Keratinocyte (primary cell): ENCODE measurements at regions not wholly inside any gene's neighbourhood (a gene's known extent, or its start where the extent isn't known, plus 50 kb on each side); places are given as distances from the start of the nearest gene placed in this dataset.

Experiments used
- DNase-seq: peaks from one replicate; pipeline ENCODE4 v3.0.0-alpha.2; 2011; ENCODE audit warnings: low read depth, missing footprints, low spot score
- FAIRE-seq: peaks from 2 replicates; lab custom pipeline; 2011; peaks lifted over from hg19 to GRCh38; lab: Jason Lieb, UNC
- H2AFZ ChIP-seq: 2 replicates; pipeline ENCODE4 v1.6.0; 2012; ENCODE audit warnings: low read length, control low read depth, inconsistent platforms; ENCODE audit not compliant: control insufficient read depth
- H3K27ac ChIP-seq: 2 replicates; pipeline ENCODE4 v1.5.1; 2011; ENCODE audit warnings: low read length; ENCODE audit not compliant: control insufficient read depth, insufficient read depth
- H3K27me3 ChIP-seq: 3 replicates; pipeline ENCODE4 v1.6.0; 2011; ENCODE audit warnings: low read length; ENCODE audit not compliant: control insufficient read depth, insufficient read depth; ENCODE audit errors: extremely low read depth
- H3K36me3 ChIP-seq, 2 experiments: 2 replicates in 1 of 2; 3 replicates in 1 of 2; pipeline ENCODE4 v1.5.1; 2011; ENCODE audit warnings: low read length in 2 of 2, mild to moderate bottlenecking in 1 of 2; ENCODE audit not compliant: control insufficient read depth in 2 of 2, insufficient read depth in 2 of 2; ENCODE audit errors: extremely low read depth in 1 of 2
- H3K4me1 ChIP-seq: 3 replicates; pipeline ENCODE4 v1.5.1; 2011; ENCODE audit warnings: low read length; ENCODE audit not compliant: control insufficient read depth, insufficient read depth; ENCODE audit errors: extremely low read depth
- H3K4me2 ChIP-seq: 3 replicates; pipeline ENCODE4 v1.6.0; 2011; ENCODE audit warnings: low read depth, low read length; ENCODE audit not compliant: control insufficient read depth, insufficient read depth; ENCODE audit errors: extremely low read depth
- H3K4me3 ChIP-seq, 3 experiments: fragments of 200-600 bp in 1 of 3; sonication (generic) in 1 of 3; 2 replicates in 2 of 3; 3 replicates in 1 of 3; pipeline ENCODE4 v1.5.1; 2011 to 2016; ENCODE audit warnings: low read length in 3 of 3, mild to moderate bottlenecking in 3 of 3, control low read depth in 2 of 3, inconsistent platforms in 1 of 3, low read depth in 1 of 3, mixed read lengths in 1 of 3, mixed run types in 1 of 3, moderate library complexity in 1 of 3; ENCODE audit not compliant: control insufficient read depth in 2 of 3, insufficient read depth in 2 of 3; ENCODE audit errors: extremely low read depth in 1 of 3
- H3K79me2 ChIP-seq: 2 replicates; pipeline ENCODE4 v1.6.0; 2012; ENCODE audit warnings: low read length; ENCODE audit not compliant: control insufficient read depth, insufficient read depth
- H3K9ac ChIP-seq: 3 replicates; pipeline ENCODE4 v1.6.0; 2011; ENCODE audit warnings: low read length; ENCODE audit not compliant: control insufficient read depth, insufficient read depth; ENCODE audit errors: extremely low read depth
- H3K9me1 ChIP-seq: 3 replicates; pipeline ENCODE4 v1.6.0; 2011; ENCODE audit warnings: low read length; ENCODE audit not compliant: control insufficient read depth, insufficient read depth; ENCODE audit errors: extremely low read depth
- H3K9me3 ChIP-seq: 2 replicates; pipeline ENCODE4 v1.5.1; 2012; ENCODE audit warnings: low read depth, low read length; ENCODE audit not compliant: control insufficient read depth
- H4K20me1 ChIP-seq: 3 replicates; pipeline ENCODE4 v1.6.0; 2011; ENCODE audit warnings: low read length; ENCODE audit not compliant: control insufficient read depth, insufficient read depth; ENCODE audit errors: extremely low read depth
- EZH2 ChIP-seq: IDR thresholded peaks from one replicate; pipeline ENCODE4 v1.6.1; 2012; ENCODE audit warnings: inconsistent platforms, mild to moderate bottlenecking, low read length, moderate library complexity
- dilution Hi-C: fragments of 300-500 bp; cut with MboI; formaldehyde crosslinking; loops from one replicate; pipeline ENCODE4 v1.7.0; 2020; ENCODE audit warnings: low sequenced_read_pairs; ENCODE audit not compliant: extremely low pct_ligation_motif_present
- TF ChIP-seq, protein P1 (sequence below), 3 experiments: IDR thresholded peaks in 1 of 3; conservative IDR thresholded peaks in 1 of 3; optimal IDR thresholded peaks in 1 of 3; 2 replicates in 2 of 3; 3 replicates in 1 of 3; pipeline versions ENCODE3 to v1.5.1; 2011; ENCODE audit warnings: low read length in 3 of 3, mild to moderate bottlenecking in 3 of 3, moderate library complexity in 2 of 3, control low read depth in 1 of 3, inconsistent platforms in 1 of 3; ENCODE audit not compliant: insufficient read depth in 2 of 3; ENCODE audit errors: extremely low read depth in 1 of 3

DNA sequence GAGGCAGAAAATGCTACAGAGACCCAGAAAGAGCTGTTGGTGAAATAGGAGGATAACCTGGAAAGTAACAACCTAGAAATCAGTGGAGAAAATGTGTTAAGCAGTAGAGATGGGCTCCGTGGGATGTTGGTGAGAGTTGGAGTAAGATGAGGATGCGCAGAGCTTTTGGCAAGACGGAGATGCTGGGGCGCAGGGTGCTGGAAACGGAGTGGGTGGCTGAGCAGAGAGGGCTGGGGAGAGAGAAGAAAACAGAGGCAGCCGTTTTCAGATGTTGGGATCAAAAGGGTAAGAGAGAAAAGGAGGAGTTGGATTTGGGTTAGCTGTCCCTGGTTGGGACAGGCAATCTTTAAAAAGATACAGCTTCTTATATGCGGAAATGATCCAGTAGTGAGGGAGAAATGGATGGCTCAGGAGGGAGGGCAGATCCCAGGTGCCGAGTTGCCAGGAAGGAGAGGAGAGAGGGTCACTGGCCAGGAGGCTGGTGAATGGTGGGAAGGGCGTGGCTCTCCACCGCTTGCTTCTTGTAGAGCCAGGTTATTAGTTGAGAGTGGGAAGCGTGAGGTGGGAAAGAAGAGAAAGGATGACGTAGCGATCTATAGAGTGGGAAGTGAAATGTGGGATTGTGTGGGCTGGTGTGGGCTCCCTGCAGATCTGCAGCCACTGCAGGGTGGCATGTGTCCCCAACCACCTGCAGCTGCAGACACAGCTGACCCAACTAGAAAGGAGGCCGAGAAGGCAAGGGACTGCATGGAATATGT, 182.2 kb upstream of the SVIL start:
- no peak for TF ChIP-seq EZH2
- TF ChIP-seq, protein P1, sequence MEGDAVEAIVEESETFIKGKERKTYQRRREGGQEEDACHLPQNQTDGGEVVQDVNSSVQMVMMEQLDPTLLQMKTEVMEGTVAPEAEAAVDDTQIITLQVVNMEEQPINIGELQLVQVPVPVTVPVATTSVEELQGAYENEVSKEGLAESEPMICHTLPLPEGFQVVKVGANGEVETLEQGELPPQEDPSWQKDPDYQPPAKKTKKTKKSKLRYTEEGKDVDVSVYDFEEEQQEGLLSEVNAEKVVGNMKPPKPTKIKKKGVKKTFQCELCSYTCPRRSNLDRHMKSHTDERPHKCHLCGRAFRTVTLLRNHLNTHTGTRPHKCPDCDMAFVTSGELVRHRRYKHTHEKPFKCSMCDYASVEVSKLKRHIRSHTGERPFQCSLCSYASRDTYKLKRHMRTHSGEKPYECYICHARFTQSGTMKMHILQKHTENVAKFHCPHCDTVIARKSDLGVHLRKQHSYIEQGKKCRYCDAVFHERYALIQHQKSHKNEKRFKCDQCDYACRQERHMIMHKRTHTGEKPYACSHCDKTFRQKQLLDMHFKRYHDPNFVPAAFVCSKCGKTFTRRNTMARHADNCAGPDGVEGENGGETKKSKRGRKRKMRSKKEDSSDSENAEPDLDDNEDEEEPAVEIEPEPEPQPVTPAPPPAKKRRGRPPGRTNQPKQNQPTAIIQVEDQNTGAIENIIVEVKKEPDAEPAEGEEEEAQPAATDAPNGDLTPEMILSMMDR (optimal IDR thresholded peaks at IDR 0.05 in 1 of 3, IDR thresholded peaks at IDR 0.05 in 1 of 3, conservative IDR thresholded peaks at IDR 0.05 in 1 of 3; ENCODE audit: extremely low read depth in 1 of 3, insufficient read depth in 2 of 3, low read length in 3 of 3): no peak
- Histone ChIP-seq H3K9me1 (no peaks in the 10 kb centered on the region), H3K4me1 (peaks cover 7% of the 10 kb centered on the region), H3K36me3 (no peaks in the 10 kb centered on the region), H3K9me3 (no peaks in the 10 kb centered on the region), H3K27ac (no peak overlapping the region), H3K79me2 (no peaks in the 10 kb centered on the region), H3K4me2 (no peak overlapping the region), H3K9ac (no peak overlapping the region), H3K4me3 (no peak overlapping the region), H4K20me1 (no peaks in the 10 kb centered on the region), H3K27me3 (no peaks in the 10 kb centered on the region), H2AFZ (no peak overlapping the region)
- DNase-seq (no peak), FAIRE-seq (no peak)
- dilution Hi-C loops: no loop called here

DNA sequence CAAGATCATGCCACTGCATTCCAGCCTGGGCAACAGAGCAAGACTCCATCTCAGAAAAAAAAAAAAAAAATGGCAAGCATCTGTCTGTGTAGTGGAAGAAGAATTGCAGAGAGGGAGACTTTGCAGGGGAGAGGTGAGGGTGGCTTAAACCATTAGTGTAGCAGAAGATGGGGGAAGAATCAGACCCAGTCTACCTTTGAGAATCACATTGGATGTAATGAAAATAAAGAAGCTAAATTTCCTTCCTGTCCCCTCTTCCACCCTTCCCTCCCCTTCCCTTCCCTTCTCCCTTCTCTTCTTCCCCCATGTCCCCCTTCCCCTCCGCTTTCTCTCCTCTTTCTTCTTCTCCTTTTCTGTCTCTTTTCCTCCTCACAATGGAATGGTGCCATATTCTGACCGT, 180.8 kb upstream of the SVIL start:
- no peak overlapping the region for H3K4me3 ChIP-seq
- no peak for TF ChIP-seq EZH2
- TF ChIP-seq, protein P1 (optimal IDR thresholded peaks at IDR 0.05 in 1 of 3, IDR thresholded peaks at IDR 0.05 in 1 of 3, conservative IDR thresholded peaks at IDR 0.05 in 1 of 3; ENCODE audit: extremely low read depth in 1 of 3, insufficient read depth in 2 of 3, low read length in 3 of 3): no peak
- no peaks in the 10 kb centered on the region for H3K27me3 ChIP-seq
- FAIRE-seq: no peak
- no peak for DNase-seq
- no peaks in the 10 kb centered on the region for H3K9me1 ChIP-seq
- no peak overlapping the region for H2AFZ ChIP-seq
- H3K27ac ChIP-seq: no peak overlapping the region
- peaks cover 13% of the 10 kb centered on the region for H3K4me1 ChIP-seq
- H3K9me3 ChIP-seq: no peaks in the 10 kb centered on the region
- no peak overlapping the region for H3K4me2 ChIP-seq
- H3K9ac ChIP-seq: no peak overlapping the region
- H4K20me1 ChIP-seq: no peaks in the 10 kb centered on the region
- H3K79me2 ChIP-seq: no peaks in the 10 kb centered on the region
- H3K36me3 ChIP-seq: no peaks in the 10 kb centered on the region
- dilution Hi-C loops: no loop called here
